Inferior parietal cortex (tissue), 1 donor: ENCODE measurements at regions not wholly inside any gene's neighbourhood (a gene's known extent, or its start where the extent isn't known, plus 50 kb on each side); places are given as distances from the start of the nearest gene placed in this dataset.
A peak's percentile ranks its signal among the peaks of the same experiment; 100 is the strongest.
"Not testable (repeated sequence)": the region's sequence is repeated elsewhere in the genome, so short reads cannot be mapped to it uniquely, and the experiment has no call there.

ENCODE experiments used
- DNase-seq: peaks from one replicate; pipeline ENCODE4 v3.0.0-alpha.2; 2016; ENCODE audit errors: extremely low spot score

- no peak for DNase-seq
Observed at GRCh38 chr5:145658435-145658834, 176.7 kb downstream of the PRELID2 start.

- DNase-seq: not testable (repeated sequence)
Observed at GRCh38 chr5:145652700-145653099, 182.4 kb downstream of the PRELID2 start.

- DNase-seq: not testable (repeated sequence)
Observed at GRCh38 chr5:145647137-145647536, 188.0 kb downstream of the PRELID2 start.

GRCh38 chr5:145643214-145643613, 191.9 kb downstream of the PRELID2 start:
- not testable (repeated sequence) for DNase-seq

GRCh38 chr5:145637396-145637795, 197.7 kb downstream of the PRELID2 start:
- no peak for DNase-seq

GRCh38 chr5:145636371-145636770, 198.8 kb downstream of the PRELID2 start:
- DNase-seq: no peak

- DNase-seq: no peak
Observed at GRCh38 chr5:145633474-145633873, 201.7 kb downstream of the PRELID2 start.

GRCh38 chr5:145632701-145633100, 202.4 kb downstream of the PRELID2 start:
- DNase-seq: no peak

GRCh38 chr5:145629047-145629446, 206.1 kb downstream of the PRELID2 start:
- no peak for DNase-seq

GRCh38 chr5:145628525-145628924, 206.6 kb downstream of the PRELID2 start:
- DNase-seq: no peak

GRCh38 chr5:145619806-145620310, 215.3 kb downstream of the PRELID2 start:
- DNase-seq: no peak

- not testable (repeated sequence) for DNase-seq
Observed at GRCh38 chr5:145616739-145617138, 218.4 kb downstream of the PRELID2 start.

- no peak for DNase-seq
Observed at GRCh38 chr5:145598983-145599382, 236.2 kb downstream of the PRELID2 start.

- no peak for DNase-seq
Observed at GRCh38 chr5:145598184-145598583, 237.0 kb downstream of the PRELID2 start.

GRCh38 chr5:145591578-145591977, 243.6 kb downstream of the PRELID2 start:
- no peak for DNase-seq

- DNase-seq: no peak
Observed at GRCh38 chr5:145589063-145589462, 246.1 kb downstream of the PRELID2 start.

GRCh38 chr5:145588558-145588957, 246.6 kb downstream of the PRELID2 start:
- no peak for DNase-seq

GRCh38 chr5:145588113-145588512, 247.0 kb downstream of the PRELID2 start:
- DNase-seq: no peak

- DNase-seq: peak; percentile 4
Observed at GRCh38 chr5:145587710-145588109, 247.4 kb downstream of the PRELID2 start.

- no peak for DNase-seq
Observed at GRCh38 chr5:145587308-145587672, 247.9 kb downstream of the PRELID2 start.

GRCh38 chr5:145586661-145587307, 248.4 kb downstream of the PRELID2 start:
- DNase-seq: no peak

- no peak for DNase-seq
Observed at GRCh38 chr5:145585443-145586148, 249.5 kb downstream of the PRELID2 start.

GRCh38 chr5:145579301-145579700, 255.8 kb downstream of the PRELID2 start:
- no peak for DNase-seq
